D721Med (cell line): ENCODE measurements at regions not wholly inside any gene's neighbourhood (a gene's known extent, or its start where the extent isn't known, plus 50 kb on each side); places are given as distances from the start of the nearest gene placed in this dataset.

Experiments
- DNase-seq: peaks from one replicate; pipeline ENCODE4 v3.0.0; 2011; ENCODE audit warnings: low spot score; ENCODE audit not compliant: insufficient read length
- FAIRE-seq: peaks from 2 replicates; lab custom pipeline; 2011; peaks lifted over from hg19 to GRCh38; lab: Jason Lieb, UNC
- CTCF ChIP-seq: IDR thresholded peaks from 2 replicates; pipeline ENCODE4 v1.5.1; 2012; ENCODE audit warnings: mild to moderate bottlenecking, control low read depth; ENCODE audit not compliant: insufficient read depth; ENCODE audit errors: missing control alignments

DNA sequence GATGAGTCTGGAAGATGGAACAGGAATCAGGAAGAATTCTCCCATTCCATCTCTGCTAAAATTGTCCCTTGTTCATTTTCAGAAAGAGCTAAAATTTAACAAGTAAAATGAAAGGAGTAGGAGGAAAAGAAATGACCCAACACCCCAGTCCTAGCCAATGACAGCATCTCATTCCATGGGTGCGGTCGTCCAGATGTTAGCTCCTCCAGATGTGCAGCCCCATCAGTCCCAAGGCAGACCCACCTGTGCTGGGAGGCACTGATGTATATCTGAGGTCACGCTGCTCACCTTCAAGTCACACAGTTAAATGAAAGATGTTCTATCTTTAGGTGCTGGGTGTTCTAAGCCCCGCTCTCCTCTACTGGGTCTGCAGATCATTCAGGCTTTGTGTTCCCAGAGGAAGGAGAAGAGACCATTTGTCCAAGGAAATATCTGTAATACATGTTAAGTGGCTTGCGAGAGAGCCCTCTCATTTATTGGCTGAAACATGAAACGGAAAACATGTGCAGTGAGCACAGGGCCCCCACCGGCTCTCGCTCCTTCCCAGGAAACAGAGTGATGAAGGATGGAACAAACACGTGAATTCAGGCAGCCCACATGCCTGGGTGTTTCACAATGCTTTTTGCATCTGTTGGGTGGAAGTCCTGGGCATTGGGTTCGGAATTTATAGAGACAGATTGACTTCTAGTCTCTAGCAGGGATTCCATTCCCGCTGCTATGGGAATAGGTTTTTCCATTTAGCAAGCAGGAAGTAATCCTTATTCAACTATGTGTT lies 294.6 kb downstream of the NUAK1 start:
- TF ChIP-seq CTCF = no peak
- DNase-seq = no peak
- FAIRE-seq = no peak

DNA sequence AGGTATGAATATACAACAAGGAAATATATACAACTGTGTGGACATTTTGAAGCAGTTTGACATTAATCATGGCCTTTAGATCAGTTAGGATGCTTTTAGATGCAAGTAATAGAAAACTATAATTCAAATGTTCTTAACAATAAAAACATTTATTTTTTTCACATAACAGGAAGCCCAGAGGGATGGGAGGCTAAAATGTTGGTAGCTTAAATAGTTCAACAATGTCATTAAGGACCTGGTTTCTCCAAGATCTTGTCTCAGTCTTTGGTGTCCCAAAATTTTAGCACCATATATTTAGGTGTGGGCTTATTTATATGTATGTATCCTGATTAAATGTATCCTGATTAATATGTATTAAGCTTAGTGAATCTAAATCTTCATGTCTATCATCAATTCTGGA lies 292.4 kb downstream of the NUAK1 start:
- no peak for TF ChIP-seq CTCF
- DNase-seq = no peak
- FAIRE-seq = no peak

- no peak for FAIRE-seq
- no peak for TF ChIP-seq CTCF
- DNase-seq = no peak
Observed at GRCh38 chr12:105847068-105847467, 291.7 kb downstream of the NUAK1 start.

DNA sequence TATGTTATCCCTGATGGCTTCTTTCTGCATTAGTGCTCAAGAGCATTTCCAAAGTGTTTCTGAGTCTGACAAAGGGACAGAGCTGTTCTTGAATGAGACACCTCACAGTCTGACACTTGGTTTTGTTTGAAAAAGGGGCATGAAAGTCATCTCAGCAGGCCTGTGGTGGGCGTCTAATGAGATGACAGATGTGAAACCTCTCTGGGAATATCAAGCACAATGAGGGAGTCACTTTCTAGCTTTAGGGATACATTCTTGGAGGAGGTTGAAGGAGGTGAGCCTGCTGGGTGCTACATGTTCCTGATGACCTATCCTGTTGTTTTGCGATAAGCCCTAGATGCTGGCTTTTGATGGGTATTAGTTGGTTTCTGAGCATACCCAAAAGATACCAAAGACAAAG lies 290.5 kb downstream of the NUAK1 start:
- FAIRE-seq (no peak), DNase-seq (no peak)
- no peak for TF ChIP-seq CTCF

DNA sequence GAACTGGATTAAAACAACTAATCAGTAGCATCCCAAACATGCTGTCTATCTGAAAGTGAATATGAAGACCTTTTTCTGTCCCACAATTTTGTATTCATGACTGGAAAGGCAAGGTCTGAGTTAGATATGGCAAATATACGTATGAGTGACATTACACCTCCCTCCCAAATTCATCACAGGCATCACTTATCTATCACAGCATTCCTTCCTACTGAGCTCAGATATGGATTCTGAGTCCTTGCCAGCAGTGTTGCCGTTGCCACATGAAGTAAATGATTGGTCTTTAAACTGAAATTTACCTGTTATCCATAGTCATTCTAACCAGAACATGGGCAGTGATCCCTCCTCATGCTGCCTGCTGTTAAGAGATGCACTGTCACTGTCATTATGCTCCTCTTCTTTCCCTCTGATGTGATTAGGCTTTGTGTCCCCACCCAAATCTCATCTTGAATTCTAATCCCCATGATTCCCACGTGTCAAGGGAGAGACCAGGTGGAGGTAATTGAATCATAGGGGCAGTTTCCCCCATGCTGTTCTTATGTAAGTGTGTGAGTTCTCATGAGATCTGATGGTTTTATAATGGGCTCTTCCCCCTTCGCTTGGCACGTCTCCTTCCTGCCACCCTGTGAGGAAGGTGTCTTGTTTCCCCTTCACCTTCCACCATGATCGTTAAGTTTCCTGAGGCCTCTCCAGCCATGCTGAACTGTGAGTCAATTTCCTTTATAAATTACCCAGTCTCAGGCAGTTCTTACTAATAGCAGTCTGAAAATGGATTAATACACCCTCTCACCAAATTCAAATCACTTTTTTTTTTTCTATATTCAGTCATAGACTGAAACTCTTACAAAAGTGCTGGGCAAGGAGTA lies 288.4 kb downstream of the NUAK1 start:
- DNase-seq (no peak), FAIRE-seq (no peak)
- no peak for TF ChIP-seq CTCF

DNA sequence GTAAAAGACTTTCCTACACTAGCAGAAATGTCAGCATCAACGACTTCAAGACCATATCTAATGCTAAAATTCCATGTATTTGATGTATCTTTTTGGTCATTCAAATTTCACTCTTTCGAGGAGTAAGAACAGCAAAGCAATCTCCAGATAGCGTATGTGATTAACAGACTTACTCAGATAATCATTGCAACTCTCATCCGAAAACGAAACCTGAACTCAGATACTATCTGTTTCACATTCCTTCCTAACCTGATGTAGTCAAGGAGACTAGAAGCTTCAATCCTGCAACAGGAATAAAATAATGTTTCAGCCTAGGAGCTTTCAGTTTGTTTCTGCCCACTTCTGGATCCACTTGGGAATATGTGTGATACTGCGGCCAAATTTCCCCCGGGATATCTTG lies 286.3 kb downstream of the NUAK1 start:
- FAIRE-seq (no peak), DNase-seq (no peak)
- no peak for TF ChIP-seq CTCF
